Progenitor cell of endocrine pancreas (in vitro differentiated cells): ENCODE measurements at regions not wholly inside any gene's neighbourhood (a gene's known extent, or its start where the extent isn't known, plus 50 kb on each side); places are given as distances from the start of the nearest gene placed in this dataset.

ENCODE experiments used
- DNase-seq: peaks from one replicate; pipeline ENCODE4 v3.0.0; 2021; ENCODE audit warnings: low spot score; ENCODE audit not compliant: unreplicated experiment
- H3K27ac Mint-ChIP-seq: 2 replicates; pipeline ENCODE4 v1.8.0; 2021; ENCODE audit warnings: mild to moderate bottlenecking, moderate library complexity, mixed read lengths
- H3K27me3 Mint-ChIP-seq: 2 replicates; pipeline ENCODE4 v1.8.0; 2021; ENCODE audit warnings: mixed read lengths
- H3K36me3 Mint-ChIP-seq: 2 replicates; pipeline ENCODE4 v1.8.0; 2022; ENCODE audit warnings: mixed read lengths; ENCODE audit not compliant: insufficient read depth
- H3K4me1 Mint-ChIP-seq: 2 replicates; pipeline ENCODE4 v1.8.0; 2021; ENCODE audit warnings: low read depth, mixed read lengths
- H3K4me3 Mint-ChIP-seq: 2 replicates; pipeline ENCODE4 v1.8.0; 2021; ENCODE audit warnings: low read depth, mild to moderate bottlenecking, moderate library complexity, mixed read lengths
- H3K9me3 Mint-ChIP-seq: 2 replicates; pipeline ENCODE4 v1.8.0; 2021; ENCODE audit warnings: low read depth, mixed read lengths
- CTCF ChIP-seq: fragments of 200-600 bp; sonication (generic); IDR thresholded peaks from one replicate; pipeline ENCODE4 v1.5.0; 2021; ENCODE audit warnings: antibody characterized with exemption, mild to moderate bottlenecking; ENCODE audit not compliant: unreplicated experiment

- H3K36me3 Mint-ChIP-seq, result no peaks in the 10 kb centered on the region
- no peak for TF ChIP-seq CTCF
- peaks cover 4% of the 10 kb centered on the region for H3K27me3 Mint-ChIP-seq
- peaks cover 6% of the 10 kb centered on the region for H3K4me1 Mint-ChIP-seq
- no peak overlapping the region for H3K27ac Mint-ChIP-seq
- no peaks in the 10 kb centered on the region for H3K9me3 Mint-ChIP-seq
- no peak overlapping the region for H3K4me3 Mint-ChIP-seq
- DNase-seq, result no peak
These were observed 60.3 kb upstream of the SPATA13 start for GRCh38 chr13:24100188-24100587.

- Mint-ChIP-seq H3K36me3 (no peaks in the 10 kb centered on the region), H3K27me3 (peaks cover 4% of the 10 kb centered on the region), H3K4me3 (no peak overlapping the region), H3K27ac (no peak overlapping the region), H3K4me1 (peaks cover 16% of the 10 kb centered on the region), H3K9me3 (no peaks in the 10 kb centered on the region)
- DNase-seq, result no peak
- no peak for TF ChIP-seq CTCF
These were observed 56.6 kb upstream of the SPATA13 start for GRCh38 chr13:24103782-24104372.

- Mint-ChIP-seq H3K36me3 (no peaks in the 10 kb centered on the region), H3K9me3 (no peaks in the 10 kb centered on the region), H3K27me3 (peaks cover 4% of the 10 kb centered on the region), H3K4me3 (no peak overlapping the region), H3K4me1 (peaks cover 16% of the 10 kb centered on the region), H3K27ac (no peak overlapping the region)
- no peak for TF ChIP-seq CTCF
- no peak for DNase-seq
These were observed 55.8 kb upstream of the SPATA13 start for GRCh38 chr13:24104723-24105122.

- Mint-ChIP-seq H3K9me3 (no peaks in the 10 kb centered on the region), H3K27ac (no peak overlapping the region), H3K27me3 (peaks cover 4% of the 10 kb centered on the region), H3K4me3 (no peak overlapping the region), H3K4me1 (peaks cover 22% of the 10 kb centered on the region), H3K36me3 (no peaks in the 10 kb centered on the region)
- no peak for TF ChIP-seq CTCF
- no peak for DNase-seq
These were observed 54.1 kb upstream of the SPATA13 start for GRCh38 chr13:24106429-24106828.

- H3K4me3 Mint-ChIP-seq, result no peak overlapping the region
- peaks cover 7% of the 10 kb centered on the region for H3K27me3 Mint-ChIP-seq
- DNase-seq, result no peak
- H3K4me1 Mint-ChIP-seq, result peaks cover 26% of the 10 kb centered on the region
- H3K36me3 Mint-ChIP-seq, result no peaks in the 10 kb centered on the region
- no peaks in the 10 kb centered on the region for H3K9me3 Mint-ChIP-seq
- TF ChIP-seq CTCF, result no peak
- no peak overlapping the region for H3K27ac Mint-ChIP-seq
These were observed 52.4 kb upstream of the SPATA13 start for GRCh38 chr13:24107955-24108614.
